B cell (primary cell): ENCODE measurements at regions not wholly inside any gene's neighbourhood (a gene's known extent, or its start where the extent isn't known, plus 50 kb on each side); places are given as distances from the start of the nearest gene placed in this dataset.
"Not testable (repeated sequence)": the region's sequence is repeated elsewhere in the genome, so short reads cannot be mapped to it uniquely, and the experiment has no call there.

ENCODE experiments used
- EZH2 ChIP-seq: IDR thresholded peaks from 2 replicates; pipeline ENCODE4 v1.6.1; 2012; ENCODE audit warnings: borderline replicate concordance, low read depth, mild to moderate bottlenecking, moderate library complexity, low read length; ENCODE audit not compliant: insufficient read depth, poor library complexity, severe bottlenecking
- TF ChIP-seq, protein P1 (sequence below): fragments of 200-600 bp; IDR thresholded peaks from one replicate; pipeline ENCODE4 v1.8.0; 2022; ENCODE audit warnings: antibody characterized with exemption, mild to moderate bottlenecking

DNA sequence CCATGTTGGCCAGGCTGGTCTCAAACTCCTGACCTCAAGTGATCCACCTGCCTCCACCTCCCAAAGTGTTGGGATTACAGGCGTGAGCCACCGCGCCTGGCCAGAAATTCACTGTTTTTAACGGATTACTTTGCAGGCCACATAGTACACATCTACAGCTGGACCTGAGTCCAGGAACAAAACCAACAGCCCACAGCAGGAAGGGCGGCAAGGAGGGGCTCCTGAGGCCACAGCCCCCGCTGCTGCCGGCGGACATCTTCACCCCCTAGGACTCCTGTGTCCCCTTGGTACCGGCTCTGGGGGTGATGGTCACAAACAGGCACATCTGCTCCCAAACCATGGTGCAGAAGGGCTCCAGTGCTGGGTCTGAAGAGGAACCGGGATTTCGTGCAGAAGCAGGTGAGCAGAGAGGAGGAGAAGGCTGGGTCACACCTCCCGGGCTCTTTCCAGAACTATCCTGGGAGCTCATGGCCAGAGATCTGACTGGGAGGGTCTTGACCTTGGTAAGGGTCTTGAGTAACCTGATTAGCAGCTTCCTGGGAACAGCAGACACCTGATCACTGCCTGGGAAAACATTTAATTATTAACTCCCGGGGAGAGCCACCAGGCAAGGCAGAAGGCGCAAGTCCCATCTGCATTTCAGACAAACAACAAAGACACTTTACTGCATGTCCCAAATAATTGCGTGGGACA lies 99.9 kb downstream of the SHANK2 start:
- TF ChIP-seq, protein P1, sequence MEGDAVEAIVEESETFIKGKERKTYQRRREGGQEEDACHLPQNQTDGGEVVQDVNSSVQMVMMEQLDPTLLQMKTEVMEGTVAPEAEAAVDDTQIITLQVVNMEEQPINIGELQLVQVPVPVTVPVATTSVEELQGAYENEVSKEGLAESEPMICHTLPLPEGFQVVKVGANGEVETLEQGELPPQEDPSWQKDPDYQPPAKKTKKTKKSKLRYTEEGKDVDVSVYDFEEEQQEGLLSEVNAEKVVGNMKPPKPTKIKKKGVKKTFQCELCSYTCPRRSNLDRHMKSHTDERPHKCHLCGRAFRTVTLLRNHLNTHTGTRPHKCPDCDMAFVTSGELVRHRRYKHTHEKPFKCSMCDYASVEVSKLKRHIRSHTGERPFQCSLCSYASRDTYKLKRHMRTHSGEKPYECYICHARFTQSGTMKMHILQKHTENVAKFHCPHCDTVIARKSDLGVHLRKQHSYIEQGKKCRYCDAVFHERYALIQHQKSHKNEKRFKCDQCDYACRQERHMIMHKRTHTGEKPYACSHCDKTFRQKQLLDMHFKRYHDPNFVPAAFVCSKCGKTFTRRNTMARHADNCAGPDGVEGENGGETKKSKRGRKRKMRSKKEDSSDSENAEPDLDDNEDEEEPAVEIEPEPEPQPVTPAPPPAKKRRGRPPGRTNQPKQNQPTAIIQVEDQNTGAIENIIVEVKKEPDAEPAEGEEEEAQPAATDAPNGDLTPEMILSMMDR = not testable (repeated sequence)
- TF ChIP-seq EZH2 = not testable (repeated sequence)
